ENCODE measurements at regions not wholly inside any gene's neighbourhood (a gene's known extent, or its start where the extent isn't known, plus 50 kb on each side); places are given as distances from the start of the nearest gene placed in this dataset.

DNA sequence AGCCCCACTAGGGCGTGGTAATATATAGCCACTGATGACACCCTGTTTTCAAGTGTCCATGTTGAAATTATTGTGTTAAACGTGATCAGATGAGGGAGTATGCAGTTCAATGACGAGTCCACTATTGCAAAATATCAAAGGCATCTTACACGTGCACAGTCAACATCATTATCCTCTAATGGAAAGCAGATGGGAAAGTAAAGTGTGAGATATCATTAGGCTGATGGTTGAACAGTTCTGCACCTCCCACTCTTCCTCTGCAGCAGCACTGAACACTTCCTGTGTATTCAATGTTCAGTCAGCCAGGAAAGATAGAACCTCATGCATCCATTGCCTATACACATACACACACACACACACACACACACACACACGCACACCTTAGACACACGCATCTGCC is 431.8 kb upstream of the CCDC54 start:
- TF ChIP-seq, protein P1, sequence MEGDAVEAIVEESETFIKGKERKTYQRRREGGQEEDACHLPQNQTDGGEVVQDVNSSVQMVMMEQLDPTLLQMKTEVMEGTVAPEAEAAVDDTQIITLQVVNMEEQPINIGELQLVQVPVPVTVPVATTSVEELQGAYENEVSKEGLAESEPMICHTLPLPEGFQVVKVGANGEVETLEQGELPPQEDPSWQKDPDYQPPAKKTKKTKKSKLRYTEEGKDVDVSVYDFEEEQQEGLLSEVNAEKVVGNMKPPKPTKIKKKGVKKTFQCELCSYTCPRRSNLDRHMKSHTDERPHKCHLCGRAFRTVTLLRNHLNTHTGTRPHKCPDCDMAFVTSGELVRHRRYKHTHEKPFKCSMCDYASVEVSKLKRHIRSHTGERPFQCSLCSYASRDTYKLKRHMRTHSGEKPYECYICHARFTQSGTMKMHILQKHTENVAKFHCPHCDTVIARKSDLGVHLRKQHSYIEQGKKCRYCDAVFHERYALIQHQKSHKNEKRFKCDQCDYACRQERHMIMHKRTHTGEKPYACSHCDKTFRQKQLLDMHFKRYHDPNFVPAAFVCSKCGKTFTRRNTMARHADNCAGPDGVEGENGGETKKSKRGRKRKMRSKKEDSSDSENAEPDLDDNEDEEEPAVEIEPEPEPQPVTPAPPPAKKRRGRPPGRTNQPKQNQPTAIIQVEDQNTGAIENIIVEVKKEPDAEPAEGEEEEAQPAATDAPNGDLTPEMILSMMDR (IDR thresholded peaks at IDR 0.05), result no peak
- TF ChIP-seq POLR2A (IDR thresholded peaks at IDR 0.05), result no peak

Measured in Peyer's patch (tissue), 4 donors.